H1 (cell line): ENCODE measurements at regions not wholly inside any gene's neighbourhood (a gene's known extent, or its start where the extent isn't known, plus 50 kb on each side); places are given as distances from the start of the nearest gene placed in this dataset.

Experiments
- SIN3A ChIP-seq, 2 experiments: IDR thresholded peaks in 1 of 2; conservative IDR thresholded peaks in 1 of 2; 2 replicates each; pipeline ENCODE4 v1.6.1; 2011 to 2012; ENCODE audit warnings: low read length in 2 of 2, improper control_type of control experiment in 1 of 2, low read depth in 1 of 2, mild to moderate bottlenecking in 1 of 2
- TF ChIP-seq, protein P1 (sequence below): fragments of 300-600 bp; sonication (generic); IDR thresholded peaks from 2 replicates; pipeline ENCODE4 v1.7.1; 2012; ENCODE audit warnings: low read length, moderate library complexity, mild to moderate bottlenecking, inconsistent platforms; ENCODE audit not compliant: insufficient replicate concordance

- TF ChIP-seq, protein P1, sequence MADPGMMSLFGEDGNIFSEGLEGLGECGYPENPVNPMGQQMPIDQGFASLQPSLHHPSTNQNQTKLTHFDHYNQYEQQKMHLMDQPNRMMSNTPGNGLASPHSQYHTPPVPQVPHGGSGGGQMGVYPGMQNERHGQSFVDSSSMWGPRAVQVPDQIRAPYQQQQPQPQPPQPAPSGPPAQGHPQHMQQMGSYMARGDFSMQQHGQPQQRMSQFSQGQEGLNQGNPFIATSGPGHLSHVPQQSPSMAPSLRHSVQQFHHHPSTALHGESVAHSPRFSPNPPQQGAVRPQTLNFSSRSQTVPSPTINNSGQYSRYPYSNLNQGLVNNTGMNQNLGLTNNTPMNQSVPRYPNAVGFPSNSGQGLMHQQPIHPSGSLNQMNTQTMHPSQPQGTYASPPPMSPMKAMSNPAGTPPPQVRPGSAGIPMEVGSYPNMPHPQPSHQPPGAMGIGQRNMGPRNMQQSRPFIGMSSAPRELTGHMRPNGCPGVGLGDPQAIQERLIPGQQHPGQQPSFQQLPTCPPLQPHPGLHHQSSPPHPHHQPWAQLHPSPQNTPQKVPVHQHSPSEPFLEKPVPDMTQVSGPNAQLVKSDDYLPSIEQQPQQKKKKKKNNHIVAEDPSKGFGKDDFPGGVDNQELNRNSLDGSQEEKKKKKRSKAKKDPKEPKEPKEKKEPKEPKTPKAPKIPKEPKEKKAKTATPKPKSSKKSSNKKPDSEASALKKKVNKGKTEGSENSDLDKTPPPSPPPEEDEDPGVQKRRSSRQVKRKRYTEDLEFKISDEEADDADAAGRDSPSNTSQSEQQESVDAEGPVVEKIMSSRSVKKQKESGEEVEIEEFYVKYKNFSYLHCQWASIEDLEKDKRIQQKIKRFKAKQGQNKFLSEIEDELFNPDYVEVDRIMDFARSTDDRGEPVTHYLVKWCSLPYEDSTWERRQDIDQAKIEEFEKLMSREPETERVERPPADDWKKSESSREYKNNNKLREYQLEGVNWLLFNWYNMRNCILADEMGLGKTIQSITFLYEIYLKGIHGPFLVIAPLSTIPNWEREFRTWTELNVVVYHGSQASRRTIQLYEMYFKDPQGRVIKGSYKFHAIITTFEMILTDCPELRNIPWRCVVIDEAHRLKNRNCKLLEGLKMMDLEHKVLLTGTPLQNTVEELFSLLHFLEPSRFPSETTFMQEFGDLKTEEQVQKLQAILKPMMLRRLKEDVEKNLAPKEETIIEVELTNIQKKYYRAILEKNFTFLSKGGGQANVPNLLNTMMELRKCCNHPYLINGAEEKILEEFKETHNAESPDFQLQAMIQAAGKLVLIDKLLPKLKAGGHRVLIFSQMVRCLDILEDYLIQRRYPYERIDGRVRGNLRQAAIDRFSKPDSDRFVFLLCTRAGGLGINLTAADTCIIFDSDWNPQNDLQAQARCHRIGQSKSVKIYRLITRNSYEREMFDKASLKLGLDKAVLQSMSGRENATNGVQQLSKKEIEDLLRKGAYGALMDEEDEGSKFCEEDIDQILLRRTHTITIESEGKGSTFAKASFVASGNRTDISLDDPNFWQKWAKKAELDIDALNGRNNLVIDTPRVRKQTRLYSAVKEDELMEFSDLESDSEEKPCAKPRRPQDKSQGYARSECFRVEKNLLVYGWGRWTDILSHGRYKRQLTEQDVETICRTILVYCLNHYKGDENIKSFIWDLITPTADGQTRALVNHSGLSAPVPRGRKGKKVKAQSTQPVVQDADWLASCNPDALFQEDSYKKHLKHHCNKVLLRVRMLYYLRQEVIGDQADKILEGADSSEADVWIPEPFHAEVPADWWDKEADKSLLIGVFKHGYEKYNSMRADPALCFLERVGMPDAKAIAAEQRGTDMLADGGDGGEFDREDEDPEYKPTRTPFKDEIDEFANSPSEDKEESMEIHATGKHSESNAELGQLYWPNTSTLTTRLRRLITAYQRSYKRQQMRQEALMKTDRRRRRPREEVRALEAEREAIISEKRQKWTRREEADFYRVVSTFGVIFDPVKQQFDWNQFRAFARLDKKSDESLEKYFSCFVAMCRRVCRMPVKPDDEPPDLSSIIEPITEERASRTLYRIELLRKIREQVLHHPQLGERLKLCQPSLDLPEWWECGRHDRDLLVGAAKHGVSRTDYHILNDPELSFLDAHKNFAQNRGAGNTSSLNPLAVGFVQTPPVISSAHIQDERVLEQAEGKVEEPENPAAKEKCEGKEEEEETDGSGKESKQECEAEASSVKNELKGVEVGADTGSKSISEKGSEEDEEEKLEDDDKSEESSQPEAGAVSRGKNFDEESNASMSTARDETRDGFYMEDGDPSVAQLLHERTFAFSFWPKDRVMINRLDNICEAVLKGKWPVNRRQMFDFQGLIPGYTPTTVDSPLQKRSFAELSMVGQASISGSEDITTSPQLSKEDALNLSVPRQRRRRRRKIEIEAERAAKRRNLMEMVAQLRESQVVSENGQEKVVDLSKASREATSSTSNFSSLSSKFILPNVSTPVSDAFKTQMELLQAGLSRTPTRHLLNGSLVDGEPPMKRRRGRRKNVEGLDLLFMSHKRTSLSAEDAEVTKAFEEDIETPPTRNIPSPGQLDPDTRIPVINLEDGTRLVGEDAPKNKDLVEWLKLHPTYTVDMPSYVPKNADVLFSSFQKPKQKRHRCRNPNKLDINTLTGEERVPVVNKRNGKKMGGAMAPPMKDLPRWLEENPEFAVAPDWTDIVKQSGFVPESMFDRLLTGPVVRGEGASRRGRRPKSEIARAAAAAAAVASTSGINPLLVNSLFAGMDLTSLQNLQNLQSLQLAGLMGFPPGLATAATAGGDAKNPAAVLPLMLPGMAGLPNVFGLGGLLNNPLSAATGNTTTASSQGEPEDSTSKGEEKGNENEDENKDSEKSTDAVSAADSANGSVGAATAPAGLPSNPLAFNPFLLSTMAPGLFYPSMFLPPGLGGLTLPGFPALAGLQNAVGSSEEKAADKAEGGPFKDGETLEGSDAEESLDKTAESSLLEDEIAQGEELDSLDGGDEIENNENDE, result no peak
- no peak for TF ChIP-seq SIN3A (conservative IDR thresholded peaks at IDR 0.05 in 1 of 2, IDR thresholded peaks at IDR 0.05 in 1 of 2; ENCODE audit: low read depth in 1 of 2, low read length in 2 of 2)
Observed at GRCh38 chrX:45485719-45486118, 285.0 kb upstream of the DIPK2B start (continued).
